ENCODE measurements at regions not wholly inside any gene's neighbourhood (a gene's known extent, or its start where the extent isn't known, plus 50 kb on each side); places are given as distances from the start of the nearest gene placed in this dataset.

- DNase-seq (ENCODE audit: low read depth in 2 of 2) = no peak
Measured at GRCh38 chr18:22467760-22468553, 50.2 kb upstream of the CTAGE1 start.

DNA sequence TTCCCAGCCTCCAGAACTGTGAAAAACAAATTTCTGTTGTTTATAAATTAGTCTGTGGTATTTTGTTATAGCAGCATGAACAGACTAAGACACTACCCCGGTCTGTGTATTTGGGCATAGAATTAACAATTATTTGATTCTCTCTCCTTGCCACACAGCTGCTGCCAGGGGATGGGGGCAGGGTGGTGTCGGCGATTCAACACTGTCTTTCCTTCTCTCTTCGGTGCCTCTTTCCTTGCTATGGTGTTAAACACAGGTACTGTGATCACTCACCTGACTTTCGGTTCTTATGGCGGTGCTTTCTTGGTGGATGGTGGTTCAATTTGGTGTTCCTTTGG is 50.8 kb upstream of the CTAGE1 start:
- DNase-seq (ENCODE audit: low read depth in 2 of 2) = no peak

- DNase-seq (ENCODE audit: low read depth in 2 of 2) = no peak
Measured at GRCh38 chr18:22469061-22469734, 51.5 kb upstream of the CTAGE1 start.

DNA sequence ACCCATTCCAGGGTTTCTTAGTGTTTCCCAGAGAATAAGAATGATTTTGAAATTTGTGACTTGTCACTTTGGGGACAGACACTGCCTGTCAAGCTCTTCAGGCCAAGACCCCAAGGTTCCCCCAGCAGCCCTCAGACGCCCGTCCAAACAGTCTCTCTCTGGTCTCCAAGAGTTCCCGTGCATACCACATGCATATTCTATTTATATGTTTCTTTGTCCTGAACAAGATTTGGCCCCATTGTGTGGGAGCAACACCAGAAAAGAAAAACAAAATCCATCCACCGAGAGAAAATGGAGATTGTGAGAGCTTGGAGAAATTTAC is 52.2 kb upstream of the CTAGE1 start:
- no peak for DNase-seq (ENCODE audit: low read depth in 2 of 2)

- DNase-seq (ENCODE audit: low read depth in 2 of 2) = no peak
Measured at GRCh38 chr18:22470248-22471235, 52.8 kb upstream of the CTAGE1 start.

DNA sequence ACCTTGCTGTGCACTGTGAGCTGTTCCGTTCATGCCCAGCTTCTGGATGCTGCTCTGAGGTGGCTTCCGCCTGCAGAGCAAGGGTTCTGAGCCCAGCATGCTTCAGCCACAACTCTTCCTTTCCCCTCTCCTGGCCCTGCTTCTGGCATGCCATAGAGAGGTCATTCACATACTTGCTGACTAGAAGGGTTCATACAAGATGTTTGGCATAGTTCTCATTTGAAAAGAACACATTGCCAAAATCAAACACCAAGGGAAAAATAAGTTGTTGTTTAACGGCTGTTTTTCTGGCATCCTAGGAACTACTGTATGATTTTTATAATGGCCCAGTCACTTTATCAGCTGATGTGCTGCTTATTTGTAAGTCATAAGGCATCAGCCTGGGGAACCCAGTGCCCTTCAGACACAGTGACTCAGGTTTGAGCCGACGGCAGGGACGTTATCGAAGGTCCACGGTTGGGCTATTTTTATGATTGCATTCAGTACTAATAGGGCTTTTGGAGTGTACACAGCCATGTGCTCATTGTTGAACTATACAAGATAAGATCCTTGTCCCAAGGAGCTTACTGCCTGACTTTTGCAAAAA is 53.9 kb upstream of the CTAGE1 start:
- DNase-seq (ENCODE audit: low read depth in 2 of 2) = no peak

DNA sequence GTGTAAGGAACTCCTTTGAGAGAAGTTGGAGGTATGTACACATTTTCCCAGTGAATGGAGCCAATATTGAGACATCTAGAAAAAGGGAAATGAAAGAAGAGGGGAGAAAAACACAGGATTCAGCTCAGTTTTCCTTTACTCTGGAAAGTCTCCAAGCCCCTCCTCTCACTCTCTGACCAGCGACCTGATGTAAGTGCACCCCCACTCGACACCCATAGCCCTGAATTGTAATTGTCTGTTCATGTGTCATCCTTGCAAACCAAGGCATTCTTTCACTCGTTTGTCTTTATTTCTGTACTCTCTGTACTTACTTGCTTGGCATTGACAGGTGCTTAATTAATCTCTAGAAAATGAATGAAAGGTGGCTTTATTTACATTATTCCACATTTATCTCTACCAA is 55.7 kb upstream of the CTAGE1 start:
- DNase-seq (ENCODE audit: low read depth in 2 of 2) = no peak

DNA sequence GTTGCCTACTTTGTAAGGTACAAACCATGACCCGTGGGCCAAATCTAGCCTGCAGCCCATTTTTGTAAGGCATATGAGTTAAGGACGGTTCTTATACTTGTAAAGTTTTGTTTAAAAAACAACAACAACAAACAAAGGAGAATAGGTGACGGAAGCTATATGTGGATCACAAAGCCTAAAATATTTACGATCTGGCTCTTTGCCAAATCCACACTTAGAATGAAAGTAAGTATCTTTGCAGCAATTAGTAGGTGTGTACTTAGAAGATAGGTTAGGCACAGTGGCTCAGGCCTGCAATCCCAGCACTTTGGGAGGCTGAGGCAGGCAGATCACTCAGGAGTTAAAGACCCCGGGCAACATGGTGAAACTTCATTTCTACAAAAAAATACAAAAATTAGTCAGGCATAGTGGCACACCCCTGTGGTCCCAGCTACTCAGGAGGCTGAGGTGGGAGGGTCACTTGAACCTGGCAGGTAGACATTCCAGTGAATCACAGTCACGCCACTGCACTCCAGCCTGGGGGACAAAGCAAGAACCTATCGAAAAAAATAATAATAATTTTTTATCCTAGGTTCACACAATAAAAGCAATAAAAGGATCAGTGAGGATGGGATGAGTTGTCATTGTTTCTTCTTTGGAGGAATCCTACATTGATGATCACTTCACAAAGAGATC is 57.8 kb upstream of the CTAGE1 start:
- DNase-seq (ENCODE audit: low read depth in 2 of 2) = no peak

DNA sequence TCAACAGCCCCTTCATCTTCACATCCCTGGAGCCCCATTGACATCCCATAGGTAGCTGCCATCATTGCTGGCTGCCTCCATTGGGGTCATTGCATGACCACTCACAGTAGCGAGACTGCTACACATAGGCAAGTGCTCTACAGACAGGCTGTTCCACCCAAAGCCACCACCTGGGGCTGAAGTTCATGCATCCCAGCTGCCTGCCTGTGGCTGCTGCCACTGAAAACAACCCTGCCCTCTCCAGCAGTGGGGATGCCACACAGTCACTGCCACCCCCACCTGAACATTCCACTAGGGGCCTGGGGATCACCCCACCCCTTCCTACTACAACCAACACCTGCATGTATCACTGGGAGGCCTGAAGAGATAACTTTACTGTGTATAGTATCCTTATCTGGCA is 59.5 kb upstream of the CTAGE1 start:
- DNase-seq (ENCODE audit: low read depth in 2 of 2) = no peak

DNA sequence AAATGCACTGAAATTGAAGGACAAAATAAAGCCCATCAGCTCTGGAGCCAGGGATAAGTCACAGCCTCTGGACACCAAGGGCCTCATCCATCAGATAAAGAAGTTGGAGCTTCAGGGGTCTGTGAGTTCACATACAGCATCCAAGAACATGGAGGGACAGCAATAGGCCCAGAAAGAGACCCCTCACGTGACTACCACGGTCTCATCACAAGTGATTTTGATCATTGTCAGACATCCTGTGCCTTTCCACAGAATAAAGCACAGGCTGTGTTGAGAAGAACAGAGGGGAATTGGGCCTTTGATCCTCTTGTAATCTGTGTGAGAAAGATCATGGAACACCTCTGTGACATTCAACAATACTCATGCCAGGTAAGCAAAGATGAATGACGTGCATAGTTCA is 65.2 kb upstream of the CTAGE1 start:
- no peak for DNase-seq (ENCODE audit: low read depth in 2 of 2)

- DNase-seq (ENCODE audit: low read depth in 2 of 2) = no peak
Measured at GRCh38 chr18:22483407-22483806, 65.7 kb upstream of the CTAGE1 start.

- no peak for DNase-seq (ENCODE audit: low read depth in 2 of 2)
Measured at GRCh38 chr18:22484471-22484870, 66.8 kb upstream of the CTAGE1 start.

GRCh38 chr18:22485808-22486244 is 68.1 kb upstream of the CTAGE1 start:
- no peak for DNase-seq (ENCODE audit: low read depth in 2 of 2)

DNA sequence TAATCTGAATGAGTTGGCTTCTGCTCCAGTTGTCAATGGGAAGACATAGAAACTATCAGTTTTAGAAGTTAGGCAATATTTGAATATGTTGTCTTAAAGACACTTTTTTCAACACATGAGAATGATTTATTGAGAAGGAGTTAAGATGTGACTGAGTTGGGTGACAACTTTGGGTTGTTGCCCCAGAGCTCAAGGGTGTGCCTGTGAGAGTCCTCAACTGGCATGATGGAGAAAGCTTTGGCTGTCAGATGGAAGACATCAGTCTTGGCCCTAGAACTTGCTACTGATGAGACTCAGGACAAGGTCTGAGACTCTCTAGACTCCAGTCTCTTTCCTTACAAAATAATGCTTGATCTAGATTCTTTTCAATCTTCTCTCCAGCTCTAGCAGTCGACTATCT is 69.0 kb upstream of the CTAGE1 start:
- DNase-seq (ENCODE audit: low read depth in 2 of 2) = no peak

- no peak for DNase-seq (ENCODE audit: low read depth in 2 of 2)
Measured at GRCh38 chr18:22488554-22488953, 70.8 kb upstream of the CTAGE1 start.

DNA sequence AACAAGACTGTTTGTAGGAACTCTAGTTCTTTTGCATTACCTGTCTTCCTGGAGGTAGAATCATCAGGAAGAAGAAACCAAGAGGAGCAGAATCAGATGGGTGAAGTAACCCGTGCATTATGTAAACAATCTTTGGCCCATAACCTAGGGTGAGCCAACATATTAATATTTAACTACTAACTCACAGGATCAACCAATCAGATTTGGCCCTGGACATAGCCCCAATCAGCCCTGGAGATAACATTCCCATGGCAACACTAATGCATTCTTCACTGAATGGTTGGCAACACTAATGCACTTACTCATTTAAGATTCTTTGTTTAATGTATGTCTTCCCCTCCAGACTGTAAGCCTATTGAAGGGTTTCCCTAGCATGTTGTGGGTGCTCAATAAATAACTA is 72.0 kb upstream of the CTAGE1 start:
- no peak for DNase-seq (ENCODE audit: low read depth in 2 of 2)

DNA sequence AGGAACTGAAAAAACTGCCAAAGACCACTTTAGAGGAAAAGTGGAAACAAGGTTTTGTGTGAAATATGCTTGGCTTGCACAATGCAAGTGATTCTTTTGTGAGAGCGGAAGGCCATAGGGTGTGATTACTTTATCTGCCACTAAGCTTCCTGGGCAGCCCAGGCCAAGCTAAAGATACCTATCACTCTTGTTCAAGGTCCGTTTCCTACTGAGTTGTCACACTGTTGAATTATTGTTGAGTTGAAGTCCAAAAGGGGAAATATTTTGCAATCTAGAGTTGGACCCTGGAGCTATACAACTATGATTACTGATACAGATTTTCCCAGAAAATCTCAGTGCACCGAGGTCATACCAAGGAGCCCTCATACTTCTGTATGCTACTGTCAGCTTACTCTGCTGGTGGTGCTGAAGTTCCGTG is 72.7 kb upstream of the CTAGE1 start:
- no peak for DNase-seq (ENCODE audit: low read depth in 2 of 2)

- DNase-seq (ENCODE audit: low read depth in 2 of 2) = no peak
Measured at GRCh38 chr18:22493255-22493654, 75.5 kb upstream of the CTAGE1 start.

- DNase-seq (ENCODE audit: low read depth in 2 of 2) = no peak
Measured at GRCh38 chr18:22493940-22494339, 76.2 kb upstream of the CTAGE1 start.

GRCh38 chr18:22494771-22495170 is 77.1 kb upstream of the CTAGE1 start:
- DNase-seq (ENCODE audit: low read depth in 2 of 2) = no peak

- no peak for DNase-seq (ENCODE audit: low read depth in 2 of 2)
Measured at GRCh38 chr18:22499421-22499820, 81.7 kb upstream of the CTAGE1 start.

DNA sequence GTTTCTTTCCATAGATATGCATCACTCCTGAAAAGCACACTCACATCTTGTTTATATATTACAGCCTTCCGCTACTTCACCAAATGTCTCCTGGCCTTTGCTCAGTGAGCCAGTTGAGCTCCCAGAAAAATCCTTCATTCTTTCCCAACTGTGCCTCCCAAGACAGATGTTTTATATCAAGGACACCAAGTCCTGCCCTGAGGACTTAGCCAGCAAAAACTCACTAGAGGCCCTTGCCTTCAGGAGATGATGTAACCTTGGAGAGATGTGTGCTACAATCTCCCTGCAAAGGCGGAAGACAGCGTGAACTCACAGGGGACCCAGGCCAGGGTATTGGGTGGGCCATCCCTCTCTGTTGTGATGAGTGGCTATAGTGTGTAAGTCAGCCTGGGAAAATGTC is 86.1 kb upstream of the CTAGE1 start:
- no peak for DNase-seq (ENCODE audit: low read depth in 2 of 2)

All from stimulated activated CD4-positive, alpha-beta T cell treated with anti-CD3 and anti-CD28 coated beads, Interleukin-1b, Interleukin-23, amount 100 ng/mL, for 4 hours (primary cell).